ENCODE measurements at regions not wholly inside any gene's neighbourhood (a gene's known extent, or its start where the extent isn't known, plus 50 kb on each side); places are given as distances from the start of the nearest gene placed in this dataset.

DNA sequence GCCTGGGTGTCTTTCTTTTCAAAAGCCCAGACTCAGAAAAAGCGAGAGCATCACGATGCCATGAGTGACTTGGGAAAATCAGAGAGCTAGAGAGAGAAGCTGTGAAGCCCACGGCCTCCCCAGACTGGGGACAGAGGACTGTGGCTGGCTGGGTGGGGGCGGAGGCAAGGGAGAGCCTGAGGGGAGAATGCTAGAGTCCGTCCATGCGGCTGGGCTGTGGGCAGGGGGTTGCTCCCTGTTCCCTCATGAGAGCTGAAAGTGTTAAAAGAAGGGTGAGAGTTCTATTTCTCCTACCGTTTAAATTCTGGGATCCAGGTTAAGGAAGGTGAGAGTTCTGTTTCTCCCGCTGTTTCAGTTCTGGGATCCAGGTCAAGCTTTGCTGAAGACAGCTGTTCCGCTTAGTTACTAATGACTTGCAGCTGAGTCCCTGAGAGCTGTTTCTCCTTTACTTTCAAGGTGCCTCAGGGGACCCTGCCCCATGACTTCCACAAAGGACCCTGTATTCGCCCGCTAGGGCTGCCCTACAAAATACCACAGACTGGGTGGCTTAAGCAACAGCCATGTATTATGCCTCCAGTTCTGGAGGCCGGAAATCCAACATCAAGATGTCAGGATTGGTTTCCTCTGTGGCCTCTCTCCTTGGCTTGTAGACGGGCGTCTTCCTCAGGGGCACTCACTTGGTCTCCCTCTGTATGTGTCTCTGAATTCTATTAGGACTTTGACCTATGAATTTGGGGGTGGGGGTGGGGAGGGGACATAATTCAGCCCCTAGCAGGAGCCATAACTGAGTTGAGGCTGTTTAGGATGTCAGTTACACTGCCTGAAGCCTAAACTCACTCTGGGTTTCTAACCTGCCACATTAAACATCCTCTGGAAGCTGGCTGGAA lies 127.0 kb downstream of the PXDC1 start:
- H3K9ac ChIP-seq (ENCODE audit: low read depth, low read length, poor library complexity): no peak overlapping the region
- H2BK5ac ChIP-seq (ENCODE audit: low read length): no peak overlapping the region
- H3K14ac ChIP-seq (ENCODE audit: low read length): no peak overlapping the region
- no peak overlapping the region for H4K8ac ChIP-seq (ENCODE audit: low read depth, low read length)
- H3K4me2 ChIP-seq (ENCODE audit: insufficient read depth, low read length, poor library complexity, severe bottlenecking): no peak overlapping the region
- H2BK120ac ChIP-seq (ENCODE audit: low read depth, low read length): no peak overlapping the region
- no peaks in the 10 kb centered on the region for H3K79me1 ChIP-seq (ENCODE audit: low read depth, low read length)
- H3K4me3 ChIP-seq (ENCODE audit: low read length in 2 of 2): no peak overlapping the region
- H2BK12ac ChIP-seq (ENCODE audit: low read length): no peak overlapping the region
- no peak overlapping the region for H3K4ac ChIP-seq (ENCODE audit: low read length)
- H4K91ac ChIP-seq (ENCODE audit: low read depth, low read length, poor library complexity): no peak overlapping the region
- H2AFZ ChIP-seq (ENCODE audit: low read length): peak overlapping the region; percentile 70
- no peak overlapping the region for H3K27ac ChIP-seq (replicated peaks; ENCODE audit: low read length)
- no peak overlapping the region for H3K23ac ChIP-seq (ENCODE audit: low read depth, low read length, poor library complexity)
- H3K18ac ChIP-seq (ENCODE audit: low read length): no peak overlapping the region
- no peaks in the 10 kb centered on the region for H3K9me3 ChIP-seq (replicated peaks in 1 of 2; ENCODE audit: control insufficient read depth in 2 of 2, insufficient read depth in 1 of 2, low read depth in 1 of 2, low read length in 2 of 2)
- no peaks in the 10 kb centered on the region for H3K27me3 ChIP-seq (ENCODE audit: control insufficient read depth in 3 of 3, insufficient read depth in 3 of 3, low read depth in 1 of 3, low read length in 3 of 3)
- no peaks in the 10 kb centered on the region for H3K36me3 ChIP-seq (replicated peaks in 1 of 2; ENCODE audit: control insufficient read depth in 2 of 2, insufficient read depth in 2 of 2, low read length in 2 of 2)
- DNase-seq (ENCODE audit: low spot score): no peak
- no peak overlapping the region for H2AK5ac ChIP-seq (ENCODE audit: low read depth, low read length)
- WGBS, 2 donors (ENCODE audit: extremely low coverage in 2 of 2, insufficient read length in 2 of 2, insufficient replicate concordance in 1 of 2): no CpG with 5 or more reads among the region's 14 CpGs
- peaks cover 11 to 34% of the 10 kb centered on the region in 2 donors for H3K4me1 ChIP-seq (ENCODE audit: control insufficient read depth in 2 of 2, insufficient read depth in 1 of 2, low read depth in 1 of 2, low read length in 2 of 2)
- H2BK15ac ChIP-seq (ENCODE audit: low read length): peak overlapping the region; percentile 45

DNA sequence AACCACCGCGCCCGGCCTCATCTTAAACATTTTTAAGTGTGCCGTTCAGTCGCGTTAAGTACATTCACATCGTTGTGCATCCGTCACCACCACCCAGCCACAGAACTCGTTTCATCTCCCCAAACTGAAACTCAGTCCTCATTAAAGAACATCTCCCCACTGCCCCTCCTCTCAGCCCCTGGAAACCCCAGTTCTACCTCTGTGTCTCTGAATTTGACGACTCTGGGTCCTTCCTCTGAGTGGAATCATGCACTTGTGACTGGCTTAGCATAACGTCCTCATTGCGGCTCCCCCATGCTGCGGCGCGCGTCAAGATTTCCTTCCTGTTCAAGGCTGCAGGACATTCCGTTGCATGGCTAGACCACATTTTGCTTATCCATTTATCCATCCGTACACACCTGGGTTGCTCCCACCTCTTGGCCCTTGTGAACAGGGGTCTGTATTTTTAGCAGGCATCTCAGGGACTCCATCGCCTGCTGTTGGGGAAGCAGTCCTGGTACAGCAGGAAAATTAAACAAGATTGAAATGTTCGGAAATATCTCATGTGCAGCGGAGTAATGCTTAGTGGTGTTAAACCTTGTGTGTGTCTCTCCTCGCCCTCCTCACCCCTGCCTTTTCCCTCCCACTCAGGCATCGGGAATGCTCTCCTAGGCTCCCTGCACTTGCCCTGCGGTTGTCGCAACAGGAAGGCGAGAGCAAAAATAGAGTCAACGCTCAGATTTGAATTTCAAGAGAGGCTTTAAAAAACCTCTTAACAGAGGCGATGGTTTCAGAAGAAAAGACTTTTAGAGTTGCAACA lies 127.9 kb downstream of the PXDC1 start:
- H2BK15ac ChIP-seq (ENCODE audit: low read length): no peak overlapping the region
- peak overlapping the region; percentile 67 for H4K8ac ChIP-seq (ENCODE audit: low read depth, low read length)
- H3K9ac ChIP-seq (ENCODE audit: low read depth, low read length, poor library complexity): no peak overlapping the region
- H3K4ac ChIP-seq (ENCODE audit: low read length): no peak overlapping the region
- no peak overlapping the region for H2BK12ac ChIP-seq (ENCODE audit: low read length)
- no peaks in the 10 kb centered on the region for H3K79me1 ChIP-seq (ENCODE audit: low read depth, low read length)
- H2AK5ac ChIP-seq (ENCODE audit: low read depth, low read length): peak overlapping the region; percentile 25
- DNase-seq (ENCODE audit: low spot score): no peak
- H3K36me3 ChIP-seq (replicated peaks in 1 of 2; ENCODE audit: control insufficient read depth in 2 of 2, insufficient read depth in 2 of 2, low read length in 2 of 2): no peaks in the 10 kb centered on the region
- no peak overlapping the region for H3K14ac ChIP-seq (ENCODE audit: low read length)
- no peak overlapping the region for H3K4me3 ChIP-seq (ENCODE audit: low read length in 2 of 2)
- no peak overlapping the region for H2BK120ac ChIP-seq (ENCODE audit: low read depth, low read length)
- H3K27me3 ChIP-seq (ENCODE audit: control insufficient read depth in 3 of 3, insufficient read depth in 3 of 3, low read depth in 1 of 3, low read length in 3 of 3): no peaks in the 10 kb centered on the region
- no CpG with 5 or more reads among the region's 28 CpGs for WGBS, 2 donors (ENCODE audit: extremely low coverage in 2 of 2, insufficient read length in 2 of 2, insufficient replicate concordance in 1 of 2)
- no peak overlapping the region for H3K23ac ChIP-seq (ENCODE audit: low read depth, low read length, poor library complexity)
- H3K4me2 ChIP-seq (ENCODE audit: insufficient read depth, low read length, poor library complexity, severe bottlenecking): no peak overlapping the region
- no peak overlapping the region for H4K91ac ChIP-seq (ENCODE audit: low read depth, low read length, poor library complexity)
- peak overlapping the region; percentile 70 for H2AFZ ChIP-seq (ENCODE audit: low read length)
- H3K27ac ChIP-seq (replicated peaks; ENCODE audit: low read length): no peak overlapping the region
- H3K18ac ChIP-seq (ENCODE audit: low read length): no peak overlapping the region
- no peaks in the 10 kb centered on the region for H3K9me3 ChIP-seq (replicated peaks in 1 of 2; ENCODE audit: control insufficient read depth in 2 of 2, insufficient read depth in 1 of 2, low read depth in 1 of 2, low read length in 2 of 2)
- peaks cover 11 to 30% of the 10 kb centered on the region in 2 donors for H3K4me1 ChIP-seq (ENCODE audit: control insufficient read depth in 2 of 2, insufficient read depth in 1 of 2, low read depth in 1 of 2, low read length in 2 of 2)
- no peak overlapping the region for H2BK5ac ChIP-seq (ENCODE audit: low read length)

DNA sequence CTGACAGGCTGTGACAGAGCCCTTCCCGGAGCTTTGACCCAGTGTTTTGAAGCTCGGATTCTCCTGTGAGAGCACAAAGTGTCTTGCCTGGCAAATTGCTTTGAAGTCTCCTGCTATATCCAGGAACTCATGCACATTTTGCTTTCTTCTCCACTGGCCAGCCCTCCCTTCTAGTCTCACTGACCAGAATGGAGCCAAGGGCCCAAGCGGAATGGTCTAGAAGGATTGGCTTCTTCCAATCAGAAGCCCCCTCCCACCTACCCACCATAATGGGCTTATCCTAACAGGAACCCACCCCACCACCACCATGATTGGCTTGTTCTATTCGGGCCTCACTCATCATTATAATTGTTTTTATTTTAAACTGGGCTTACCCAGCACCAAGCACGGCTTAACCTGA lies 130.1 kb downstream of the PXDC1 start:
- Histone ChIP-seq H3K9ac (ENCODE audit: low read depth, low read length, poor library complexity) (no peak overlapping the region), H3K23ac (ENCODE audit: low read depth, low read length, poor library complexity) (no peak overlapping the region), H3K4ac (ENCODE audit: low read length) (no peak overlapping the region), H2BK5ac (ENCODE audit: low read length) (no peak overlapping the region), H3K9me3 (replicated peaks in 1 of 2; ENCODE audit: control insufficient read depth in 2 of 2, insufficient read depth in 1 of 2, low read depth in 1 of 2, low read length in 2 of 2) (no peaks in the 10 kb centered on the region), H2BK120ac (ENCODE audit: low read depth, low read length) (no peak overlapping the region), H3K4me3 (ENCODE audit: low read length in 2 of 2) (no peak overlapping the region), H2AFZ (ENCODE audit: low read length) (no peak overlapping the region), H4K8ac (ENCODE audit: low read depth, low read length) (no peak overlapping the region), H3K27ac (replicated peaks; ENCODE audit: low read length) (no peak overlapping the region), H3K14ac (ENCODE audit: low read length) (no peak overlapping the region), H3K27me3 (ENCODE audit: control insufficient read depth in 3 of 3, insufficient read depth in 3 of 3, low read depth in 1 of 3, low read length in 3 of 3) (no peaks in the 10 kb centered on the region), H3K18ac (ENCODE audit: low read length) (no peak overlapping the region), H3K4me2 (ENCODE audit: insufficient read depth, low read length, poor library complexity, severe bottlenecking) (no peak overlapping the region), H4K91ac (ENCODE audit: low read depth, low read length, poor library complexity) (no peak overlapping the region), H3K4me1 (ENCODE audit: control insufficient read depth in 2 of 2, insufficient read depth in 1 of 2, low read depth in 1 of 2, low read length in 2 of 2) (peaks cover 11 to 20% of the 10 kb centered on the region in 2 donors), H2AK5ac (ENCODE audit: low read depth, low read length) (no peak overlapping the region), H3K79me1 (ENCODE audit: low read depth, low read length) (no peaks in the 10 kb centered on the region), H2BK12ac (ENCODE audit: low read length) (no peak overlapping the region), H3K36me3 (replicated peaks in 1 of 2; ENCODE audit: control insufficient read depth in 2 of 2, insufficient read depth in 2 of 2, low read length in 2 of 2) (no peaks in the 10 kb centered on the region), H2BK15ac (ENCODE audit: low read length) (no peak overlapping the region)
- no peak for DNase-seq (ENCODE audit: low spot score)
- no CpG with 5 or more reads among the region's 5 CpGs for WGBS, 2 donors (ENCODE audit: extremely low coverage in 2 of 2, insufficient read length in 2 of 2, insufficient replicate concordance in 1 of 2)

- no peak overlapping the region for H3K4me2 ChIP-seq (ENCODE audit: insufficient read depth, low read length, poor library complexity, severe bottlenecking)
- peaks cover 0 to 3% (median 0%) of the 10 kb centered on the region in 3 experiments for H3K27me3 ChIP-seq (ENCODE audit: control insufficient read depth in 3 of 3, insufficient read depth in 3 of 3, low read depth in 1 of 3, low read length in 3 of 3)
- no peaks in the 10 kb centered on the region for H3K79me1 ChIP-seq (ENCODE audit: low read depth, low read length)
- H4K91ac ChIP-seq (ENCODE audit: low read depth, low read length, poor library complexity): no peak overlapping the region
- no peak overlapping the region for H2AFZ ChIP-seq (ENCODE audit: low read length)
- H3K18ac ChIP-seq (ENCODE audit: low read length): no peak overlapping the region
- H2AK5ac ChIP-seq (ENCODE audit: low read depth, low read length): no peak overlapping the region
- H3K4ac ChIP-seq (ENCODE audit: low read length): no peak overlapping the region
- no peak overlapping the region for H3K14ac ChIP-seq (ENCODE audit: low read length)
- no peak overlapping the region for H4K8ac ChIP-seq (ENCODE audit: low read depth, low read length)
- no peak overlapping the region for H2BK12ac ChIP-seq (ENCODE audit: low read length)
- H3K4me1 ChIP-seq (ENCODE audit: control insufficient read depth in 2 of 2, insufficient read depth in 1 of 2, low read depth in 1 of 2, low read length in 2 of 2): peaks cover 9 to 20% of the 10 kb centered on the region in 2 donors
- H3K9ac ChIP-seq (ENCODE audit: low read depth, low read length, poor library complexity): no peak overlapping the region
- H3K36me3 ChIP-seq (replicated peaks in 1 of 2; ENCODE audit: control insufficient read depth in 2 of 2, insufficient read depth in 2 of 2, low read length in 2 of 2): no peaks in the 10 kb centered on the region
- no peaks in the 10 kb centered on the region for H3K9me3 ChIP-seq (replicated peaks in 1 of 2; ENCODE audit: control insufficient read depth in 2 of 2, insufficient read depth in 1 of 2, low read depth in 1 of 2, low read length in 2 of 2)
- no peak overlapping the region for H2BK15ac ChIP-seq (ENCODE audit: low read length)
- H2BK5ac ChIP-seq (ENCODE audit: low read length): no peak overlapping the region
- WGBS, 2 donors (ENCODE audit: extremely low coverage in 2 of 2, insufficient read length in 2 of 2, insufficient replicate concordance in 1 of 2): no CpG with 5 or more reads among the region's 3 CpGs
- no peak overlapping the region for H3K27ac ChIP-seq (replicated peaks; ENCODE audit: low read length)
- no peak overlapping the region for H3K4me3 ChIP-seq (ENCODE audit: low read length in 2 of 2)
- no peak overlapping the region for H2BK120ac ChIP-seq (ENCODE audit: low read depth, low read length)
- DNase-seq (ENCODE audit: low spot score): no peak
- no peak overlapping the region for H3K23ac ChIP-seq (ENCODE audit: low read depth, low read length, poor library complexity)
These were observed 130.6 kb downstream of the PXDC1 start for GRCh38 chr6:3620937-3621336.

Measured in neuronal stem cell (in vitro differentiated cells).